SJSA1 (cell line): ENCODE measurements at regions not wholly inside any gene's neighbourhood (a gene's known extent, or its start where the extent isn't known, plus 50 kb on each side); places are given as distances from the start of the nearest gene placed in this dataset.

Experiments
- DNase-seq, 2 experiments: peaks; one replicate each; pipeline ENCODE4 v3.0.0-alpha.2; 2015 to 2020; ENCODE audit warnings: low spot score in 2 of 2, low read depth in 1 of 2
- H3K27ac ChIP-seq: fragments of 250-450 bp; sonication (Bioruptor Pico); 2 replicates; pipeline ENCODE4 v1.5.1; 2020; ENCODE audit warnings: mild to moderate bottlenecking, moderate library complexity
- H3K27me3 ChIP-seq: fragments of 250-450 bp; sonication (Bioruptor Pico); replicated peaks from 2 replicates; pipeline ENCODE4 v1.5.1; 2020; ENCODE audit warnings: mild to moderate bottlenecking, moderate library complexity
- H3K36me3 ChIP-seq: fragments of 250-450 bp; sonication (Bioruptor Pico); 2 replicates; pipeline ENCODE4 v1.5.1; 2020; ENCODE audit warnings: mild to moderate bottlenecking
- H3K4me1 ChIP-seq: fragments of 250-450 bp; sonication (Bioruptor Pico); replicated peaks from 2 replicates; pipeline ENCODE4 v1.6.1; 2021; ENCODE audit warnings: mild to moderate bottlenecking
- H3K4me3 ChIP-seq: fragments of 250-450 bp; sonication (Bioruptor Pico); 2 replicates; pipeline ENCODE4 v1.5.1; 2020; ENCODE audit warnings: mild to moderate bottlenecking
- H3K9me3 ChIP-seq: fragments of 250-450 bp; sonication (Bioruptor Pico); replicated peaks from 2 replicates; pipeline ENCODE4 v1.5.1; 2020; ENCODE audit warnings: mild to moderate bottlenecking

GRCh38 chr6:101281266-101281665 is 112.2 kb upstream of the GRIK2 start:
- no peak for DNase-seq
- Histone ChIP-seq H3K9me3 (no peaks in the 10 kb centered on the region), H3K4me1 (no peaks in the 10 kb centered on the region), H3K27me3 (no peaks in the 10 kb centered on the region), H3K27ac (no peak overlapping the region), H3K4me3 (no peak overlapping the region), H3K36me3 (no peaks in the 10 kb centered on the region)

DNA sequence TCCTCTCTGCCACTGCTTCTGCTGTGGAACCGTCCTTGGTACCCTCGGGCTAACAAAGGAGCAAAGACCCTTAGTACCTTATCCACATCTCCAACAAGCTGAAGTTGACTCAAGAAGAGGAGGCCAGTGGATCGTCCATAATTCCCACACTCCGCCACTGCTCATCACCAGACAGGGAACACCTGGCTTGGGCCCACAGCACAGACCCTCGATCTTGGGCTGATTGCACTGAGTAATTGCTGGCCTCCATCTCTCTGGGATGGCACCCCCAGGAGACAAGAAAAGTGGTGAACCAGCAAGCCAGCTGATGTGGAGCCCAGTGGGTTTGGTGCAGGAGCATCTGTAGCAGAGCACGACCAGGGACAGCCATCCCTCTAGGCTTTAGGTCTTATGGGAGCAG is 109.4 kb upstream of the GRIK2 start:
- Histone ChIP-seq H3K27ac (no peak overlapping the region), H3K36me3 (no peaks in the 10 kb centered on the region), H3K9me3 (no peaks in the 10 kb centered on the region), H3K27me3 (no peaks in the 10 kb centered on the region), H3K4me1 (no peaks in the 10 kb centered on the region), H3K4me3 (no peak overlapping the region)
- DNase-seq, result no peak

- H3K9me3 ChIP-seq, result no peaks in the 10 kb centered on the region
- H3K4me1 ChIP-seq, result no peaks in the 10 kb centered on the region
- no peak overlapping the region for H3K27ac ChIP-seq
- DNase-seq, result no peak
- H3K36me3 ChIP-seq, result no peaks in the 10 kb centered on the region
- no peaks in the 10 kb centered on the region for H3K27me3 ChIP-seq
- no peak overlapping the region for H3K4me3 ChIP-seq
Observed at GRCh38 chr6:101286146-101286545, 107.4 kb upstream of the GRIK2 start.

DNA sequence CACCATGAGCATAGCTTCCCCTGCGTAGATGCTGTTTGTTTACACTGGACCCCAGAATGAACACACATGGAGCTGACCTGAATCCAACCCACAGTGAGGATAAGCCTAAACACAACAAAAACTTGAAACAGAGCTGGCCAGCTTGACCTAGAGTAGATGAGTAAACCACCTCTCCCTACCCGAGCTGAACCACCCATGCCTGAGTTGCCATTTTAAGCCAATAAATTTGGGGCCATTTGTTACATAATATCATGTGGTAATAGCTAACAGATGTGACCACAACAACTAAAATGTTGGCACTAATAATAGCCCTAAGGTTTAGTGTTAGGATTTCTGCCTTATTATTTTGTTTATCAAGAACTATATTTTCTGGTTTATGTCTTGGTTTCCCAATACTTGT is 103.2 kb upstream of the GRIK2 start:
- H3K27me3 ChIP-seq, result no peaks in the 10 kb centered on the region
- no peaks in the 10 kb centered on the region for H3K36me3 ChIP-seq
- H3K4me1 ChIP-seq, result no peaks in the 10 kb centered on the region
- no peaks in the 10 kb centered on the region for H3K9me3 ChIP-seq
- no peak overlapping the region for H3K4me3 ChIP-seq
- no peak overlapping the region for H3K27ac ChIP-seq
- DNase-seq, result no peak

- no peak overlapping the region for H3K27ac ChIP-seq
- DNase-seq, result no peak
Observed at GRCh38 chr6:101294051-101294638, 99.4 kb upstream of the GRIK2 start.

DNA sequence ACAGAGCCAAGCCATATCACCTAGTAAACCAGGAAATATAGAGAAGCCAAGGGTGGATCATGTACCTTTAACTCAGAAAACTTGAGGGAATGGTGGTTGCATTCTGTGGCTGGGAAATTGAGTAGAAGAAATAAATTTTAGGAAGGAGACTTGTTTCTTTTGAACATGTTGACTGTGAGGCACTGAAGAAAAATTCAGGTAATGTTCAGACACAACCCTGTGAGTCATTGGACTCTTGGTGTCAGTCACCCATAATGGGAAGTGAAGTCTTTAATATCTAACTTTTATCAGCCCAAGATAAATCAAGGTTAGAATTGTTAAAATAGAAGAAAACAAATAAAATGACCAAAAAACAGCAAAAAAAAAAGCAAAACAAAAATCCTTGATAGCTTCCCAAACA is 98.8 kb upstream of the GRIK2 start:
- H3K9me3 ChIP-seq, result no peaks in the 10 kb centered on the region
- no peaks in the 10 kb centered on the region for H3K36me3 ChIP-seq
- no peaks in the 10 kb centered on the region for H3K4me1 ChIP-seq
- no peak overlapping the region for H3K4me3 ChIP-seq
- 0 out of 2 replicates have a peak, but pooled peaks cover 4% of the 10 kb centered on the region for H3K27me3 ChIP-seq
- H3K27ac ChIP-seq, result no peak overlapping the region
- DNase-seq, result no peak

More at GRCh38 chr6:101294051-101294638, 99.4 kb upstream of the GRIK2 start:
- Histone ChIP-seq H3K4me3 (no peak overlapping the region), H3K9me3 (no peaks in the 10 kb centered on the region), H3K4me1 (no peaks in the 10 kb centered on the region), H3K27me3 (0 out of 2 replicates have a peak, but pooled peaks cover 4% of the 10 kb centered on the region), H3K36me3 (no peaks in the 10 kb centered on the region)

GRCh38 chr6:101296169-101296960 is 97.1 kb upstream of the GRIK2 start:
- no peak overlapping the region for H3K27ac ChIP-seq
- DNase-seq, result no peak
- no peak overlapping the region for H3K4me3 ChIP-seq
- H3K36me3 ChIP-seq, result no peaks in the 10 kb centered on the region
- H3K9me3 ChIP-seq, result no peaks in the 10 kb centered on the region
- H3K27me3 ChIP-seq, result 0 out of 2 replicates have a peak, but pooled peaks cover 4% of the 10 kb centered on the region
- H3K4me1 ChIP-seq, result no peaks in the 10 kb centered on the region

GRCh38 chr6:101302593-101302992 is 90.9 kb upstream of the GRIK2 start:
- Histone ChIP-seq H3K27me3 (0 out of 2 replicates have a peak, but pooled peaks cover 4% of the 10 kb centered on the region), H3K27ac (no peak overlapping the region), H3K4me3 (no peak overlapping the region), H3K36me3 (no peaks in the 10 kb centered on the region), H3K9me3 (no peaks in the 10 kb centered on the region), H3K4me1 (no peaks in the 10 kb centered on the region)
- no peak for DNase-seq

DNA sequence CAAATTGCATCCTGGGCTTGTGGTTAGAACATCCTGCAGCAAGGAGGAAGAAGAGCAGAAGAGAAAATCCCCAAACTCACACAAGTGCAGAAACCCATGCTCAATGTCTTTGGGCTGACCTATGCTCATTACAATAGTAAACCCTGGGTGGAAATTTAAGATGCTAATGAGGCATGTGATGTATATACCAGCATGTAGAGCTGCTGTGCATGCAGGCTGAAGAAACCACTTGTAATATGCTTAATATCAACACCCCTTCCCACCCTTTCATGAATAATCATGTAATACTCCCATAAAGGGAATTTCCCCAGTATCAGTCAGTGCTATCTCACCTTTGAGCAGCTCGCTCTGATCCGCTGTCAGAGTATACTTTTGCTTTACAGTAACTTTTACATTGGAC is 90.0 kb upstream of the GRIK2 start:
- no peak for DNase-seq

GRCh38 chr6:101312652-101313051 is 80.9 kb upstream of the GRIK2 start:
- Histone ChIP-seq H3K36me3 (no peaks in the 10 kb centered on the region), H3K27me3 (no peaks in the 10 kb centered on the region), H3K27ac (no peak overlapping the region), H3K9me3 (no peaks in the 10 kb centered on the region), H3K4me3 (no peak overlapping the region), H3K4me1 (no peaks in the 10 kb centered on the region)
- DNase-seq, result no peak

More for the DNA sequence above, 90.0 kb upstream of the GRIK2 start:
- Histone ChIP-seq H3K9me3 (no peaks in the 10 kb centered on the region), H3K4me3 (no peak overlapping the region), H3K27ac (no peak overlapping the region), H3K27me3 (no peaks in the 10 kb centered on the region), H3K36me3 (no peaks in the 10 kb centered on the region), H3K4me1 (no peaks in the 10 kb centered on the region)

DNA sequence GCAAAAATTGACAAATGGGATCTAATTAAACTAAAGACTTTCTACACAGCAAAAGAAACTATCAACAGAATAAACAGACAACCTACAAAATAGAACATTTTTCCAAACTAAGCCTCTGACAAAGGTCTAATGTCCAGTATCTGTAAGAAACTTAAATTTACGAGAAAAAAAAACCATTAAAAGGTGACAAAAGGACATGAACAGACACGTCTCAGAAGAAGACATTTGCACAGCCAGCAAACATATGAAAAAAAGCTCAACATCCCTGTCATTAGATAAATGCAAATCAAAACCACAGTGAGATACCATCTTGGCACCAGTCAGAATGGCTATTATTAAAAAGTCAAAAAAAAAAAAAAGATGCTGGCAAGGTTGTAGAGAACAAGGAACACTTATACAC is 70.6 kb upstream of the GRIK2 start:
- DNase-seq, result no peak
- H3K36me3 ChIP-seq, result no peaks in the 10 kb centered on the region

GRCh38 chr6:101326411-101326810 is 67.1 kb upstream of the GRIK2 start:
- Histone ChIP-seq H3K36me3 (no peaks in the 10 kb centered on the region), H3K27me3 (no peaks in the 10 kb centered on the region), H3K4me3 (no peak overlapping the region), H3K27ac (no peak overlapping the region), H3K9me3 (no peaks in the 10 kb centered on the region), H3K4me1 (no peaks in the 10 kb centered on the region)
- no peak for DNase-seq

More for the DNA sequence above, 70.6 kb upstream of the GRIK2 start:
- Histone ChIP-seq H3K4me1 (no peaks in the 10 kb centered on the region), H3K9me3 (no peaks in the 10 kb centered on the region), H3K27me3 (no peaks in the 10 kb centered on the region), H3K27ac (no peak overlapping the region), H3K4me3 (no peak overlapping the region)

DNA sequence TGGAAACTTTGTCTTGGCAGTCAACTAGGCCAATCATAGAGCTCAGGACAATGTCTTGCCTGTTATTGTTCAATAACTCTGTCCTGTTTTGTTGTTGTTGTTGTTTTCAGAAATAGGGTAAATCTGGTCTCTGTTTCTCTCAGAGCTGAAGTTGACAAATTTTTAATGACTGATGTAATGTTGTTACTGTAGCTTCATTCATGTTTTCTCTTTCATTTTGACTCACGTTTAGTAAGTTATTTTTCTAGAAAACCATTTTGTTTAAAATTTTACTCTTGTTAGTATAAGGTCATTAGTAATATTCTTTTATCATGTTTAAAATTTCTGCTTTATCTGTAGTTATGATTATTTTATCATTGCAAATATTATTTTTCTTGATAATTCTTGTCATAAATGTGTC is 51.6 kb upstream of the GRIK2 start:
- DNase-seq, result no peak
- H3K9me3 ChIP-seq, result no peaks in the 10 kb centered on the region
- no peaks in the 10 kb centered on the region for H3K36me3 ChIP-seq
- H3K27ac ChIP-seq, result no peak overlapping the region
- no peak overlapping the region for H3K4me3 ChIP-seq
- no peaks in the 10 kb centered on the region for H3K4me1 ChIP-seq
- no peaks in the 10 kb centered on the region for H3K27me3 ChIP-seq
